ENCODE measurements at regions not wholly inside any gene's neighbourhood (a gene's known extent, or its start where the extent isn't known, plus 50 kb on each side); places are given as distances from the start of the nearest gene placed in this dataset.

DNA sequence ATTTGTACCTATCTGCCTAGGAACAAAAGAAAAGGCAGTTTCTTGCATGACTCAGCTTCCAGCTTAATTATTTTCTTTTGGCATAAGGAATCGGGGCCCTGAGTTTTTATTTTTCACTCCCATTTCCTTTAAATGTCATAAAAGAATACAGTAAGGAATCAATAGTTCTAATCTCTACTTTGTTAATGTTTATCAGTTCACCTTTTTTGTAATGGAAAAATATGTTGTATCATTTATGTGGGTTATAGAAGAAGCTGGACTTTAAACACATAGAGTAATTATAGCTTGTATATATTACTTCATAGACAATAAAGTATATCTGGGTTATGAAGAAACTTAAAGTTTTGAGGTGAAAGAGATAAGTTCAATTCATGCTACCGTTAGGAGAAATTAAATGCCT is 1214.8 kb upstream of the GJE1 start:
- no peak for DNase-seq
- in situ Hi-C loops (cut with HindIII; ENCODE audit: low pct_ligation_motif_present, low pct_unique_long_range_greater_than_20kb, low sequenced_read_pairs): no loop called here

DNA sequence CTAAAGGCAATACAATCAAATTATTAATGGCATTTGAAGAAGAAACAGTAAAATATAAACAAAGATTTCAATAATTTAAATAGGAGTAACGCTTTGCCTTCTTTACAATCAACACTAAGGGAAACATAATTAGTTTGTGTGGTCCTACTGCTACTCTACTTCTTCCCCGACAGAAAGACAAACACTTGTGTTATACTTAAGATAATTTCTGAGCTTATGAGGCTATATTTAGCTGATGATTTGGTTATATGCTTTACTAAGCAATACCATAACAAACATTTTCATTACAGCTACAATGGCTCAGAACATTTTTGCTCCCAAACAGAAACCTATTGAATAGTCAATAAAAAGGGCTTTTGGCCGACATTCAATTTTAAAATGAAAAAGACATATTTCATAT is 1217.2 kb upstream of the GJE1 start:
- in situ Hi-C loops (cut with HindIII; ENCODE audit: low pct_ligation_motif_present, low pct_unique_long_range_greater_than_20kb, low sequenced_read_pairs): no loop called here
- DNase-seq: no peak

- in situ Hi-C loops (cut with HindIII; ENCODE audit: low pct_ligation_motif_present, low pct_unique_long_range_greater_than_20kb, low sequenced_read_pairs): no loop called here
- DNase-seq: no peak
Measured at GRCh38 chr6:140915103-140915502, 1217.6 kb upstream of the GJE1 start.

DNA sequence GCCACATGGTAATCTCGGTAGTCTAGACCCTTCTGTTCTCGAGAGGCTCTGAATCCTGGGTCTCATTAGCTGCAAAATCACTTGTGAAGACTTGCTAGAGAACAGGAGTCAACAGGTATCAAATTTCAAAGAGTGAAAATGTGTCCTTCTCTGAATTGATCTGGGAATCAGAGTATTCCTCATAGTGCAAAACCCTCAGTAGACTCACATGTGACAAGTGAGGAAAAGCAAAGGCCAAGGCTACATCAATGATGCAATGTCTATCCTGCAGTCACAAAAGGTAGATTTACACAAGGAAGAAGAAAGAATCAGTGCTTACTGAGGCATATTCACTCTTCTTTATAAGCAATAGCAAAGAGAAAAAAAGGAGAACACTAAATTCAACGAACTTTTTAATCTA is 1220.0 kb upstream of the GJE1 start:
- in situ Hi-C loops (cut with HindIII; ENCODE audit: low pct_ligation_motif_present, low pct_unique_long_range_greater_than_20kb, low sequenced_read_pairs): no loop called here
- no peak for DNase-seq

GRCh38 chr6:140909625-140910024 is 1223.1 kb upstream of the GJE1 start:
- DNase-seq: no peak
- in situ Hi-C loops (cut with HindIII; ENCODE audit: low pct_ligation_motif_present, low pct_unique_long_range_greater_than_20kb, low sequenced_read_pairs): no loop called here

GRCh38 chr6:140909156-140909555 is 1223.6 kb upstream of the GJE1 start:
- in situ Hi-C loops (cut with HindIII; ENCODE audit: low pct_ligation_motif_present, low pct_unique_long_range_greater_than_20kb, low sequenced_read_pairs): no loop called here
- DNase-seq: no peak

DNA sequence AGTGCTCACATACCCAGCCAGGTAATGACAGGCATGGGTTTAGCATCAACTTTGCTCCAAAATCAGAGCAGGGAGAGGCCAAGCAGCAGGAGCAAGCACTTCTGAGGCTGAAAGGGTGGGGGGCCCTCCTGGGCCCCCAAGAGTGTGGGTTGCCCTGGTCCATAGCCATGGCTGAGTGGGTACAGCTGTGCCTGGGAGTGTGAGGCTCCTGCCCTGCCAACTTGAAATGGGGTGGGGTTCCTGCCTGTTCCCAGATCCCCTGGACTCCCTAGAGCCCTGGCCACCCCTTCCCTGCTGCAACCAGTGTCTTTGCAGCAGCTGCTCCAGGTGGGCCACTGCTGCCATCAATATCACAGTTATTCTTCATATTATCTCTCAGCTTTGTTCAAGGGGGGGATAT is 1224.2 kb upstream of the GJE1 start:
- in situ Hi-C loops (cut with HindIII; ENCODE audit: low pct_ligation_motif_present, low pct_unique_long_range_greater_than_20kb, low sequenced_read_pairs): no loop called here
- no peak for DNase-seq

- DNase-seq: no peak
- in situ Hi-C loops (cut with HindIII; ENCODE audit: low pct_ligation_motif_present, low pct_unique_long_range_greater_than_20kb, low sequenced_read_pairs): no loop called here
Measured at GRCh38 chr6:140907235-140907634, 1225.5 kb upstream of the GJE1 start.

GRCh38 chr6:140905724-140906123 is 1227.0 kb upstream of the GJE1 start:
- DNase-seq: no peak
- in situ Hi-C loops (cut with HindIII; ENCODE audit: low pct_ligation_motif_present, low pct_unique_long_range_greater_than_20kb, low sequenced_read_pairs): no loop called here

DNA sequence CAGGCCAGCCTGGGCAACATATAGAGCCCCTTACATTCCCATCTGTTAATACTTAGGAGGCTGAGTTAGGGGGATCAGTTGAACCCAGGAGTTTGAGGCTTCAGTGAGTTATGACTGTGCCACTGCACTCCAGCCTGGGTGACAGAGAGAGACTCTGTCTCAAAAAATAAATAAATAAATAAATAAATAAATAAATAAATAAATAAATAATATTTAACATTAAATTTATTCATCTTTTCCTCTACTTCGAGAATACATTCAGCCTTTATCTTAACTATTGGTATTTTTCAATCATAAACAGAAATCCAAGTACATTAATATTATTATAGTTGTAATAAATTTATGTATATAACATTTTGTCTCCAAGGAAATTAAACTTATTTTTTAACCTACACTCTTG is 1227.7 kb upstream of the GJE1 start:
- in situ Hi-C loops (cut with HindIII; ENCODE audit: low pct_ligation_motif_present, low pct_unique_long_range_greater_than_20kb, low sequenced_read_pairs): no loop called here
- no peak for DNase-seq

GRCh38 chr6:140897804-140898573 is 1234.7 kb upstream of the GJE1 start:
- in situ Hi-C loops (cut with HindIII; ENCODE audit: low pct_ligation_motif_present, low pct_unique_long_range_greater_than_20kb, low sequenced_read_pairs): no loop called here
- DNase-seq: no peak

DNA sequence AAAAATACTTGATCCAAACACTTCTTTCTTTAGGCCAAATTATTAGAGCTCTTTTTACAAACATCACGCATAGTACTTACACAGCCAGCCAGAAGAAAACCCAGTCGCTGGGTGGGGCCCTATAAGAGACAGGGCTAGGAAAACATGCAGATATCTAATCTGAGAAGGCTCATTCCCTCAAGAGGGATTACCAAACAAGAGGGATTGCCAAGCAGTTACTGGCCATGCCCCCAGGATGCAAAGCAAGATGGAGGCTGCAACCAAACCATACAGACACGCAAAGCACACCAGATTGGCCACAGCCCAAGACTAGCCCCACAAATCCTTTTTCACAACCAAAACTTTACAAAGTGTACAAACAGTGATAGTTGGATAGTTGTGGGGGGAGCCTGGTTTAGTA is 1235.4 kb upstream of the GJE1 start:
- DNase-seq: no peak
- in situ Hi-C loops (cut with HindIII; ENCODE audit: low pct_ligation_motif_present, low pct_unique_long_range_greater_than_20kb, low sequenced_read_pairs): no loop called here

DNA sequence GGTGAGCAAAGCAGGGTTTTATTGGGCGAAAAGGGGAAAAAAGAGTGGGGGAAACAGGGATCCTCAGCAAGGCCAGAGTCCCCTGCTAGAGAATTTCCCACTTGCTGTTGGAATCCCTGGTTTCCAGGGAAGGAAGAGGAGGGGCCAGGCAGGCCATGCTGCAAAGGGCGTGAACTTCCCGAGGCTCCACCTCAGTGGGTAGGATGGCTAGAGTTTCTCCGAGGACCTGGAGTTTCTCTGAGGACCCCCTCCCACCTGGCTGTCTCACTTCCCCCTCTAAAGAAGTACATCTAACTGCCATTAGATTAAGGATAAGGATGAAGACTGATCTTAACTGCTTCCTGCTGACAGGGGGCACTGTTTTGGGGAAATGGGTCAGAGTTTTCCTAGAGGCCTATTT is 1239.3 kb upstream of the GJE1 start:
- in situ Hi-C loops (cut with HindIII; ENCODE audit: low pct_ligation_motif_present, low pct_unique_long_range_greater_than_20kb, low sequenced_read_pairs): no loop called here
- no peak for DNase-seq

- peak; percentile 59 for DNase-seq
- in situ Hi-C loops (cut with HindIII; ENCODE audit: low pct_ligation_motif_present, low pct_unique_long_range_greater_than_20kb, low sequenced_read_pairs): no loop called here
Measured at GRCh38 chr6:140879946-140880345, 1252.8 kb upstream of the GJE1 start.

DNA sequence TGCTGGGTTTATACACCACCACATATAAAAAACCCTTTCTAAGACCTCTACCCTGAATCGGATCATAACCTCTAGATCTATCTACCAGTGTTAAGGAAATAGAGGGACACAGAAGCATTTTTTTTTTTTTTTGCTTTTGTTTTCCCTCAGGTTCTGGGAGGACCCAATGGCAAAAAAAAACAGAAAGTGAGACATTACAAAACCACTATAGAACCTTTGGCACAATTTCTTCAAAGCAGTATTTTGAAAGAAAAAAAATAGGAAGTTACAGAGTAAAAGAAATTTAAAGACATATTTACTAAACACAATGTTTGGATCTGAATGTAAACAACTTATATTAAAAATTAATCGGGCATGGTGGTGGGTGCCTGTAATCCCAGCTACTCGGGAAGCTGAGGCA is 1258.7 kb upstream of the GJE1 start:
- DNase-seq: no peak
- in situ Hi-C loops (cut with HindIII; ENCODE audit: low pct_ligation_motif_present, low pct_unique_long_range_greater_than_20kb, low sequenced_read_pairs): no loop called here

DNA sequence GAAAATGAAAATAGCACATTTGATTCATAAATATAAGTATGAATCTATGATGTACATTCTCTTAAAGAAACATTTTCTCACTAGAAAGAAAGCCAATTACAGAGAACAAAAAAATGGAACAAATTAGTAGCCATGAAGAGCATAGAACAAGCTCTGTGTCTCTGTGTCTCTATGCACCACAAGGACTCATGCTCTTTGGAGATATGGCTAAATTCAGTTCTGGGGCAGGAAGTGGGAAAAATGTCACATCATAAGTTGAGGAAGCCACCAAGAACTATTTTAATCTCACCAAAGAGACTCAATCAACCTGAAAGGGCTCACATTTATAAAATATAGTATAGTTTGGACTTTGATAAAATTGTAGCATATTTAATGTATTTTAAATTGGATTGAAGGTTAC is 1259.8 kb upstream of the GJE1 start:
- in situ Hi-C loops (cut with HindIII; ENCODE audit: low pct_ligation_motif_present, low pct_unique_long_range_greater_than_20kb, low sequenced_read_pairs): no loop called here
- no peak for DNase-seq

DNA sequence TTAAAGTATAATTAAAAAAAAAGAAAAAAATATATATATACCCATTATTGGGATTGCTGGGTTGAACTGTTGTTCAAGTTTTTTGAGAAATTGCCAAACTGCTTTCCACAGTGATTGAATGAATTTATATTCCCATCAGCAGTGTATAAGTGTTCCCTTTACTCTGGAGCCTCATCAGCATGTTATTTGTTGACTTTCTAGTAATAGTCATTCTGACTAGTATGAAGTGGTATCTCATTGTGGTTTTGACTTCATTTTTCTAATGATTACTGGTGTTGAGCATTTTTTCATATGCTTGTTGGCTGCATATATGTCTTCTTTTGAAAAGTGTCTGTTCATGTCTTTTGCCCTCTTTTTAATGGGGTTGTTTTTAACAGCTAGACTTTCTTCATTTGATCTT is 1260.8 kb upstream of the GJE1 start:
- in situ Hi-C loops (cut with HindIII; ENCODE audit: low pct_ligation_motif_present, low pct_unique_long_range_greater_than_20kb, low sequenced_read_pairs): no loop called here
- no peak for DNase-seq

GRCh38 chr6:140867336-140867735 is 1265.4 kb upstream of the GJE1 start:
- in situ Hi-C loops (cut with HindIII; ENCODE audit: low pct_ligation_motif_present, low pct_unique_long_range_greater_than_20kb, low sequenced_read_pairs): no loop called here
- no peak for DNase-seq

DNA sequence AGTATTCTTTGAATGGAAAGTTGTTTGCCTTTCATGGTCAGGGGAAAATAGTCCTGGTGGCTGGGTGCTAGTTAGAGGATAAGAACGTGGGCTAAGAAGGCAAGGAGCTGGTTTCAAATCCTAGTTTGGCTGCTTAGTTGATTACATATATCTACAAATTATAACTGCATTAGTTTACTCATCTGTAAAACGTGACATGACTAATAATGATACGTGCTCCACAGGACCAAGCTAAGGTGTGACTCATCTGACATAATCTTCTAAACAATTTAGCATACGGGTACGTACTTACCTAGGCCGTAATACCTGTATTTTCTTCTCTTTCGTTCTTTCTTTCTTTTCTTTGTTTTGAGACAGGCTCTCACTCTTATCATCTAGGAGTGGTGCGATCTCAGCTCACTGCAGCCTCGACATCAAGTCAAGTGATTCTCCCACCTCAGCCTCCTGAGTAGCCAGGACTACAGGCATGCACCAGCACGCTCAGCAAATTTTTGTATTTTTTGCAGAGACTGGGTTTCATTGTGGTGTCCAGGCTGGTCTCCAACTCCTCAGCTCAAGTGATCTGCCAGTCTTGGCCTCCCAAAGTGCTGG is 1274.2 kb upstream of the GJE1 start:
- no peak for DNase-seq
- in situ Hi-C loops (cut with HindIII; ENCODE audit: low pct_ligation_motif_present, low pct_unique_long_range_greater_than_20kb, low sequenced_read_pairs): no loop called here

DNA sequence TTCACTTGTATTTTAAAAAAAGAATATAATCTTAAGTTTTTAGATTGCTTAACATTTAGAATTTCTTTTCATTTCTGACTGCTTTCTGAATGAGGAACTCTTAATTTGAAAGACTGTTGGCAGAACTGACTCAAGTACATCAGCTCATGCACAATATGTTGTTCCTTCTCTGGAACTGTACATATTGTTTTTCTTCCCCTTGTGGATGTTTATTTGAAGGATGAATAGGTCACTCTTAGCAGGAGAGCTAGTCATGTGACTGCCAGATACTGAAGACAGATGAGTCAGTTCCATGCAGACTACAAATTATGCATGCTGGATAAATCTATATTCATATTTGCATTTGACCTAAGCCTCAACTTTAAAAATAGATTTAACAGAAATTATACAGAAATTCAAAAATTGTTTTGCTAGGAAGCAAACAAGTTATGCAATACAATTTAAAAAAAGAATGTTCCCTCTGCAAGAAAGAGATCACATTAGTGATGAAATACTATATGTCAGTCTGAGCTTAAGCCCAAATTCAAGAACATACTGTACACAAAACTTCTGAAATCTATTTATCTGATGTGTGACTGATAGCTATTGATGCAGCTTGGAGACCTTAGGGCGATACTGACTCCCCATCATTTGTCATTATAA is 1274.9 kb upstream of the GJE1 start:
- in situ Hi-C loops (cut with HindIII; ENCODE audit: low pct_ligation_motif_present, low pct_unique_long_range_greater_than_20kb, low sequenced_read_pairs): no loop called here
- peak; percentile 11 for DNase-seq

Data from ACHN (cell line).